GM10266 (cell line): ENCODE measurements at regions not wholly inside any gene's neighbourhood (a gene's known extent, or its start where the extent isn't known, plus 50 kb on each side); places are given as distances from the start of the nearest gene placed in this dataset.

Experiments used
- DNase-seq: peaks from one replicate; pipeline ENCODE4 v3.0.0; 2012; ENCODE audit errors: extremely low spot score
- TF ChIP-seq, protein P1 (sequence below): IDR thresholded peaks from 2 replicates; pipeline ENCODE4 v1.5.1; 2012; ENCODE audit warnings: mild to moderate bottlenecking, low read depth; ENCODE audit not compliant: control insufficient read depth, insufficient read depth; ENCODE audit errors: missing control alignments

DNA sequence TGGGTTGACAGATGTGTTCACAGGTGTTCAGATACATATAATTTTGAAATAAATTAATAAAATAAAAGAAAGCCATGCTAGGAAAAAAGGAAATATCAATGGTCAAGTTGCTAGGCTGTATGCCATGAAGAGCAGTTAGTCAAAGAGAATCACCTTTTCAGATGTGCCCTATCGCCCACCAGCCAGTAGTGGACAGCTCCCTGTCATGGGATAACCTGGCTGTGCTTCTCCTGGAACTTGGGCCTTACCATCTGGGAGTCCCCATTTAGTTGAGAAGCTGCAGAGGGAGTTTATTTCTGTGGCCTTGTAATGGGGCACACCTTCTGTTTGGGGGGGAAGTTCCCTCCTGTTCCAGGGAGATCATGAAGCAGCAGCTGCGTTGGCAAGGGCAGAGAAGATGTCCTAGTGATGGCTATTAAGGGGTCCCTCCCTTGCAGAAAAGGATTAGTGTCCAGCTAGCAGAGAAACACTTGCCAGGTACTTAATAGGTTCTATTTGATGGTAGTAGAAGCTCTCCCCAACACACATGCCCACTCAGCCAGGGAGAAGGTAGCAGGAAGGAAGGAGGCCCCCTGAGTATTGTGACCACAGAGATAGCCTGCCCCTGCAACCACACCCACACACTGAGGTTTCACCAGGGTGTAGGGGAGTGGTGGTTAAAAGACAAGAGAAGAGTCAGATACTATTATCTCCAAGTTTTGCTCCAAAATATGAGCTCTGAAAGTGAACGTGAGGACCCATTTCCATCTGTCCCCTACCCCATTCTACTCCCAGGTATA is 117.7 kb downstream of the B3GNT2 start:
- DNase-seq: no peak
- TF ChIP-seq, protein P1, sequence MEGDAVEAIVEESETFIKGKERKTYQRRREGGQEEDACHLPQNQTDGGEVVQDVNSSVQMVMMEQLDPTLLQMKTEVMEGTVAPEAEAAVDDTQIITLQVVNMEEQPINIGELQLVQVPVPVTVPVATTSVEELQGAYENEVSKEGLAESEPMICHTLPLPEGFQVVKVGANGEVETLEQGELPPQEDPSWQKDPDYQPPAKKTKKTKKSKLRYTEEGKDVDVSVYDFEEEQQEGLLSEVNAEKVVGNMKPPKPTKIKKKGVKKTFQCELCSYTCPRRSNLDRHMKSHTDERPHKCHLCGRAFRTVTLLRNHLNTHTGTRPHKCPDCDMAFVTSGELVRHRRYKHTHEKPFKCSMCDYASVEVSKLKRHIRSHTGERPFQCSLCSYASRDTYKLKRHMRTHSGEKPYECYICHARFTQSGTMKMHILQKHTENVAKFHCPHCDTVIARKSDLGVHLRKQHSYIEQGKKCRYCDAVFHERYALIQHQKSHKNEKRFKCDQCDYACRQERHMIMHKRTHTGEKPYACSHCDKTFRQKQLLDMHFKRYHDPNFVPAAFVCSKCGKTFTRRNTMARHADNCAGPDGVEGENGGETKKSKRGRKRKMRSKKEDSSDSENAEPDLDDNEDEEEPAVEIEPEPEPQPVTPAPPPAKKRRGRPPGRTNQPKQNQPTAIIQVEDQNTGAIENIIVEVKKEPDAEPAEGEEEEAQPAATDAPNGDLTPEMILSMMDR: no peak

DNA sequence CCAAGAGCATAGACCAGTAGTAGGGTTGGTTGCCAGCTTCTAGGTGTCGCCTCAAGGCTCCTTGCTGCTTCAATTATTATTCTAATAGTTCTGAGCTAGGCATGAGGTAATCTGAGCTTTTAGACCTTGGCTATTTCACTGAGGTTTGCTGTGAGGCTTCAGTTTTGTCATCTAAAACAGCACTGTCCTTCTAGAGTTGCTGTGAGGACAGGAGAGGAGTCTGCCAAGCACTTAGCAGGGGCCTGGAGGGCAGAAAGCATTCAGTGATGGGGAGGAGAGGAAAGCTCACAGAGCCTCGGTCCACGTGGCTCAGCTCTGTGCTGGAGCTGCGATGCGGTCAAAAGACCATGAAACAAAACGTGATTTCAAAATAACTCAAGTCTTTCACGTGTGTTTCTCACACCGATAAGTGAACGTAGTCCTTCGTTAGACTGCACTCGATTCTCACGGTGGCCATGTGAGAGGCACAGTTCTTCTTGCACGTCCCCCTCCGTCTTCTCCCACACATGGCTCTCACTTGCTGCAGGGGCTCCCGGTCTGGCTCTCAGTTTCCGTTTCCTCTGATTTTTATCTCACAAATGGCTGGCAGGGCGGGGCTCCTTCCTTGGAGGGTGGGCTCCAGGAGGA is 113.7 kb downstream of the B3GNT2 start:
- TF ChIP-seq, protein P1: no peak
- DNase-seq: peak; percentile 68

DNA sequence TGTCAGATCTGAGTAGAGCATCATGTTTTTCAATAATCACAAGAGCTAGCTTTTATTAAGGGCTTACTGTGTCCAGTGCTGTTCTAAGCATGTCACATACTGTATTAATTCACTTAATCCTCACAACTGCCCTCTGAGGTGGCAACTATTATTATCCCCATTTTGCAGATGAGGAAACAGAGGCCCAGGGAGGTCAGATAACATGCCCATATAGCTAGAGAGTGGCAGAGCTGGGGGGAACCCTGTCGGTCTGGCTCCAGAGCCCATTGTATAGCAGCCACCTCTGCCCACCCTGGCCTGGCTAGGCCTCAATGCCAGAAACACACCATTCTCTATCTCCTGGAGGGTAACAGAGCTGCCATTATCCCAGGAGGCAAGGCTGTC is 113.2 kb downstream of the B3GNT2 start:
- DNase-seq: no peak
- TF ChIP-seq, protein P1: no peak

DNA sequence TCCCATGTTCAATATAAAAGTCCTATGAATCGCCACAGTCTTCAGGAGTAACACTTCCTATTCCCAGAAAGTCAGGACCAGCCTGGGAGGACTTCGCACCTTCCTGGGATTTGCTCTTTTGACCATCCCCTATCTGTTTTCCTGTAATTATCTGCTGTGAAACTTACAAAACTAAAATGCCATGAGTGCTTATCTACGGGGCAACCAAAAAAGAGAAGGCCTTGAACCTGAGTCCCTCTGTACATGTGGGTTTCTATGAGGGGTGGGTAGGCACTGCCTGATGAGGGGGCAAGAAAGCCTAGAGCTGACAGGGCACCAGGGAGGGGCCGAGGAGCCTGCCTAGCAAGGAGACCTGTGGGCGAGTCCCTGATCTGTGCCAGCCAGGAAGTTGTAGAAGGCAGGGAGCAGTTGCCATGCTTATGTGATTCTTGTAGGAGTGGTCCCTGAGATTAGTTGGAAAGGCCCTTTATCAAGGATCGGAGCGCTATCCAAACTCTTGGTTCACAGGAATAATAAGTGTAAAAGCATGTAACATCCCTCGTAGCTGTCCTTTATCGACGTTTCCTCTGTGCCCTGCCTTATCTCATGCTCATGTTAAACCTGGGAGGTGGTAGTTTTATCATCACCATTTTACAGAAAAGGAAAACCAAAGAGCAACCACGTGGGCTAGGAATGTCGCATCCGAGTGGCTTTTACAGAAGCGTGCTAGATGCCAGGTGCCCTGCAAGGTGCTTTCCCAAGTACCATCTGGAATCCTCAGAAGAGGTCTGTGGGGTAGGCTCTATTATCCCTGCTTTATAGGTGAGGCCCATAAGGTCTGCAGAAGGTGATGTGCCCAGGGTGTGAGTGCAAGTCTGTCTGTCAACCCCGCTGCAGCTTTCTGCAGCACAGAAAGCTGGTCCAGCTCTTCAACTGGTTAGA is 111.8 kb downstream of the B3GNT2 start:
- no peak for DNase-seq
- TF ChIP-seq, protein P1: no peak

DNA sequence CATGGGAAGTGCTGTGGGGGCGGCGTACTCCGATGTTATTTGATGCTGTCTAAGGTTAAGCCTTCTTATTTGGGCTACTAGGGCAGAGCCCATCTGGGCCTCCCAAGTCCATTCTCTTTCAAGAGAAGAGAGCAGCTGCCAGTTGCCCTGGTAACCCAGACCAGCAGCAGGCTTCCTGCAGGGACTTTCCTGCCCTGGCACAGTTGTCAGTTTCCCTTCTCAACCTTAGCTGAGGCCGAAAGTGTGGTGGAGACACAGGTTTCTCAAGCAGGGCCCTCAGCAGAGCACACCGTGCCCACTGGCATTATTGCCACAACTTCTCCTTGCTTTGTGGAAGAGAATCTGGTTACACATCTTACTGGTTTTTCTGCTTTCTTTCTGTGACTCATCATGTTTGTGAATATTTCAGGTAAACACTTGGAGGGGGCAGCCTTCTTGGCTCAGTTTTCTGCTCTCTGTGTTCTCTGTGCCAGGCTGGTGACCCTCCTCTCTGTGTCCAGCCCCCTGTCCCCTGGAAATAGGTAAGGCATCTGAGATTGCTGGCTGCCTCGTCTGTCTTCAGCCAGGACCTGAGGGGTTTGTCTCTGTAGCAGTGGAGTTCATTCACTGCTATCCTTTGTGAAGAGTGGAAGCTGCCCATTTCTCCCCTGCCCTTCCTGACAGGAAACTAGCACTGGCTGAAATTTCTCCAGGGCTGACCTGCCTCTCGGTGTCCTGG is 111.0 kb downstream of the B3GNT2 start:
- no peak for DNase-seq

DNA sequence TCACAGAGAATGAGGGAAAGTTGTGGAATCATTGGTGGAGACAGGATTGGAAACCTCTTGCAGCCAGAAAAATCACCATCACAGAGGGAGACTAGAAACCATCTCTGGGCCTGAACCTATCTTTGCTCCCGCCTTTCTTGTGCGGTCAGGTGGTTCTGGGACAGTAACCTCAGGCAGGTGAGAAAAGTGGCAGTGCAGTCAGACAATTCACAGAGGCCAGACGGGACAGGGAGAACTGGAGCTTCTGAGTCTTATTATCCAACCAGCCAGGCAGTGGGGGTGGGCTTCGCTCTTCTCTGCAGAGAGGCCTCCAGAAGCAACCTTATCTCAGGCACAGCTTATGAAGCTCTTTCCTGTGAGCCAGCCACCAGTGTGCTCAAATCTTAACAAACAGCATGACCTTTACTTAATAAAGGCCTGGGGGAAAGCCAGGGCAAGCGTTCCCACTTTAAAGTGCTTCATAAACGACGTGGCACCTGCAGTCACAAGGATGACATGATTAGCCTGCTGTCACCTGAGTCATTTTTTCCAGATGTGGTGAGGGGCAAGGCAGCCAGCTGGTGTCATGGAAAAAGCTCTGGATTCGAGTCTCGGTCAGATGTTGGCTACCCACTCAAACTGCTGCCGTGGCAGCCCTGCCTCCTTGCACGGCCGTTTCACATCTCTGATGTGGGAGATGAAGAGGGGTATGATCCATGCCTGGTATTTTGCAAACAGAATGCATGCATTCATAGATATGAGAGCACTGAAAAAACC is 109.7 kb downstream of the B3GNT2 start:
- TF ChIP-seq, protein P1: no peak
- no peak for DNase-seq

More for the DNA sequence above, 111.0 kb downstream of the B3GNT2 start:
- TF ChIP-seq, protein P1: no peak
